Trophoblast cell (in vitro differentiated cells and primary cell): ENCODE measurements at regions not wholly inside any gene's neighbourhood (a gene's known extent, or its start where the extent isn't known, plus 50 kb on each side); places are given as distances from the start of the nearest gene placed in this dataset.
"Not testable (repeated sequence)": the region's sequence is repeated elsewhere in the genome, so short reads cannot be mapped to it uniquely, and the experiment has no call there.

Experiments
- DNase-seq, 2 donors: peaks; one replicate each; pipeline ENCODE4 v3.0.0-alpha.2; 2016
- H2AFZ ChIP-seq: 2 replicates; pipeline ENCODE4 v1.6.1; 2013; ENCODE audit warnings: low read length, moderate library complexity, mild to moderate bottlenecking; ENCODE audit not compliant: insufficient read depth, poor library complexity
- H2AK5ac ChIP-seq: 2 replicates; pipeline ENCODE4 v1.6.1; 2013; ENCODE audit warnings: mild to moderate bottlenecking, low read length
- H2BK120ac ChIP-seq: 2 replicates; pipeline ENCODE4 v1.6.1; 2013; ENCODE audit warnings: low read length, mild to moderate bottlenecking, moderate library complexity; ENCODE audit not compliant: insufficient read depth, poor library complexity
- H2BK12ac ChIP-seq: 2 replicates; pipeline ENCODE4 v1.6.1; 2013; ENCODE audit warnings: mild to moderate bottlenecking, low read length, moderate library complexity
- H2BK5ac ChIP-seq: 2 replicates; pipeline ENCODE4 v1.6.1; 2013; ENCODE audit warnings: low read length, low read depth, moderate library complexity, mild to moderate bottlenecking; ENCODE audit not compliant: poor library complexity
- H3K14ac ChIP-seq: 2 replicates; pipeline ENCODE4 v1.6.1; 2013; ENCODE audit warnings: mild to moderate bottlenecking, low read length
- H3K18ac ChIP-seq: 2 replicates; pipeline ENCODE4 v1.6.1; 2013; ENCODE audit warnings: mild to moderate bottlenecking, low read length
- H3K23ac ChIP-seq: 2 replicates; pipeline ENCODE4 v1.6.1; 2013; ENCODE audit warnings: low read length
- H3K27ac ChIP-seq: 2 replicates; pipeline ENCODE4 v1.5.1; 2013; ENCODE audit warnings: low read depth, mild to moderate bottlenecking, inconsistent platforms, low read length, moderate library complexity
- H3K27me3 ChIP-seq: 2 replicates; pipeline ENCODE4 v1.6.1; 2013; ENCODE audit warnings: inconsistent platforms, mild to moderate bottlenecking, low read length, moderate library complexity; ENCODE audit not compliant: insufficient read depth
- H3K36me3 ChIP-seq, 2 experiments: 1 replicate in 1 of 2; 2 replicates in 1 of 2; pipeline ENCODE4 v1.6.1; 2013; ENCODE audit warnings: low read length in 2 of 2, mild to moderate bottlenecking in 2 of 2, moderate library complexity in 1 of 2; ENCODE audit not compliant: insufficient read depth in 2 of 2, control insufficient read depth in 1 of 2
- H3K4ac ChIP-seq: 2 replicates; pipeline ENCODE4 v1.6.1; 2013; ENCODE audit warnings: low read depth, mild to moderate bottlenecking, low read length, moderate library complexity
- H3K4me1 ChIP-seq, 2 experiments: 1 replicate in 1 of 2; 2 replicates in 1 of 2; pipeline ENCODE4 v1.6.1; 2013; ENCODE audit warnings: low read length in 2 of 2, mild to moderate bottlenecking in 2 of 2, moderate library complexity in 1 of 2; ENCODE audit not compliant: insufficient read depth in 2 of 2, control insufficient read depth in 1 of 2
- H3K4me2 ChIP-seq: 2 replicates; pipeline ENCODE4 v1.6.1; 2013; ENCODE audit warnings: inconsistent platforms, mild to moderate bottlenecking, low read length, moderate library complexity
- H3K4me3 ChIP-seq: 2 replicates; pipeline ENCODE4 v1.5.1; 2013; ENCODE audit warnings: mild to moderate bottlenecking, low read depth, low read length, inconsistent platforms
- H3K79me1 ChIP-seq: one replicate; pipeline ENCODE4 v1.6.1; 2013; ENCODE audit warnings: low read length
- H3K79me2 ChIP-seq: 2 replicates; pipeline ENCODE4 v1.6.1; 2013; ENCODE audit warnings: low read length, mild to moderate bottlenecking; ENCODE audit not compliant: control insufficient read depth, insufficient read depth, poor library complexity
- H3K9ac ChIP-seq: 2 replicates; pipeline ENCODE4 v1.6.1; 2013; ENCODE audit warnings: mild to moderate bottlenecking, low read length
- H3K9me3 ChIP-seq: 2 replicates; pipeline ENCODE4 v1.6.1; 2013; ENCODE audit warnings: low read depth, mild to moderate bottlenecking, control low read depth, inconsistent platforms, low read length; ENCODE audit not compliant: insufficient read depth
- H4K12ac ChIP-seq: 2 replicates; pipeline ENCODE4 v1.6.1; 2013; ENCODE audit warnings: low read depth, mild to moderate bottlenecking, low read length, moderate library complexity
- H4K8ac ChIP-seq: 2 replicates; pipeline ENCODE4 v1.6.1; 2013; ENCODE audit warnings: low read depth, mild to moderate bottlenecking, low read length, moderate library complexity
- H4K91ac ChIP-seq: one replicate; pipeline ENCODE4 v1.6.1; 2013; ENCODE audit warnings: low read depth, mild to moderate bottlenecking, low read length, moderate library complexity
- WGBS: extraction: QIAGEN DNeasy Blood & Tissue Kit; methylation state at CpG from one replicate; pipeline ENCODE4 v1.1.7; 2013; ENCODE audit warnings: missing lambda C conversion rate; ENCODE audit not compliant: insufficient read length, insufficient coverage; ENCODE audit errors: extremely low coverage; 5-methylcytosine and 5-hydroxymethylcytosine counted together

DNA sequence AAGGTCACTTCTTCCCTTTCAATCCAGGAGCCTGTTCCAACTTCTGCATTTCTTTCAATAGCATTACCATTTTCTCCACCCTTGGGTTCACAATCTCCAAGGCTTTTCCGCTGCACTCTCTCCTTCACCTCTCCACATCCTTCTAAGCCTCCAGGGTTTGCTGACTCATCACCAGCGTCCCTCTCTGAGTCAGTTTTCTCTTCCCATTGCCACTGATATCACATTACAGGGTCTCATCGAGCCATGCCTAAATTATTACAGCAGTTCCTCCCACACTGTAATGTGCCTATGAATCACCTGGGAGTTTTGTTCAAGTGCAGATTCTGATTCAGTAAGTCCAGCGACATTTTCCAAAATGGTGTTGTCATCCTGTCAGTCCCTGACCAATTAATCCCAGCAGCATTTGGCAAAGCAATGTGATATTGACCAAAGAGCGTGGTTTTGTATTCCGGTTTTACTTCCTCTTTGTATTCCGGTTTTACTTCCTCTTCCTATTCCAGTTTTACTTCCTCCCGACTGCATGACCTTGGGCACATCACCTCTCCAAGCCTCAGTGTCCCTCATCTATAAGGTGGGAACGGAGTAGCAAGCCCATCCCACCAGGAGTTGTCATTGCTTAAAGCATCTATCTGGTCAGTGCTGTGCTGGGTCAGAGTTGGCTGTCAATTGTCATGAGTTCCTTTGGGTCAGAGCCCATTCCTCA lies 208.3 kb upstream of the NBPF12 start:
- not testable (repeated sequence) for H3K27me3 ChIP-seq, H4K91ac ChIP-seq, H3K14ac ChIP-seq, H2BK5ac ChIP-seq, H3K79me2 ChIP-seq, H3K4ac ChIP-seq, H4K12ac ChIP-seq, H3K27ac ChIP-seq, H3K18ac ChIP-seq, H3K36me3 ChIP-seq, H2BK120ac ChIP-seq, H3K9ac ChIP-seq, H3K4me3 ChIP-seq, H2AK5ac ChIP-seq, H2AFZ ChIP-seq, H4K8ac ChIP-seq, H3K9me3 ChIP-seq, H3K79me1 ChIP-seq, H3K23ac ChIP-seq, H3K4me2 ChIP-seq, H2BK12ac ChIP-seq, DNase-seq, H3K4me1 ChIP-seq
- WGBS, result no CpG with 5 or more reads among the region's 9 CpGs

DNA sequence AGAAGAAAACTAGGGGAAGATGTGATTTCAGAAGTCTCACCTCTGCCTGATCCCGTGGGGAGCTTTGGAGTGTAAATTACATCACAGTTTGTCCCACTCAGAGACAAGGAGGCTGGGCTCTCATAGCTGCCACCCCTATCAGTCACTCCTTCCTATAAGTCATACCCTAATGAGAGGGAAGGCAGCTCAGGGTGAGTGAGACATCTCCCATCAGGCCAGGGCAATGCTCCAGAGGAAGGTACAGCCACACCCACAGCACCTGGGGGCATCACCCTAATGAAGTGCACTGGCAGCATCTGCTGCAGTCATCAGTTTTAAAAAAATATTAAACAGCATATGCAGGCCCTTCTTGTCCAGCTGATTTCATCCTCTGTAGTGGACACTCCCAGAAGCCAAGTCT lies 223.1 kb upstream of the NBPF12 start:
- H3K27ac ChIP-seq, H3K79me1 ChIP-seq, H3K9ac ChIP-seq, H3K14ac ChIP-seq, DNase-seq, H4K91ac ChIP-seq, H2BK5ac ChIP-seq, H3K9me3 ChIP-seq, H3K4me3 ChIP-seq, H4K8ac ChIP-seq, H3K23ac ChIP-seq, H4K12ac ChIP-seq, H2AFZ ChIP-seq, H2BK120ac ChIP-seq, H2AK5ac ChIP-seq, H3K79me2 ChIP-seq, H3K18ac ChIP-seq, H3K4me1 ChIP-seq, H3K4ac ChIP-seq, H3K4me2 ChIP-seq, H2BK12ac ChIP-seq, H3K36me3 ChIP-seq, H3K27me3 ChIP-seq: not testable (repeated sequence)
- no CpG with 5 or more reads among the region's 1 CpG for WGBS

DNA sequence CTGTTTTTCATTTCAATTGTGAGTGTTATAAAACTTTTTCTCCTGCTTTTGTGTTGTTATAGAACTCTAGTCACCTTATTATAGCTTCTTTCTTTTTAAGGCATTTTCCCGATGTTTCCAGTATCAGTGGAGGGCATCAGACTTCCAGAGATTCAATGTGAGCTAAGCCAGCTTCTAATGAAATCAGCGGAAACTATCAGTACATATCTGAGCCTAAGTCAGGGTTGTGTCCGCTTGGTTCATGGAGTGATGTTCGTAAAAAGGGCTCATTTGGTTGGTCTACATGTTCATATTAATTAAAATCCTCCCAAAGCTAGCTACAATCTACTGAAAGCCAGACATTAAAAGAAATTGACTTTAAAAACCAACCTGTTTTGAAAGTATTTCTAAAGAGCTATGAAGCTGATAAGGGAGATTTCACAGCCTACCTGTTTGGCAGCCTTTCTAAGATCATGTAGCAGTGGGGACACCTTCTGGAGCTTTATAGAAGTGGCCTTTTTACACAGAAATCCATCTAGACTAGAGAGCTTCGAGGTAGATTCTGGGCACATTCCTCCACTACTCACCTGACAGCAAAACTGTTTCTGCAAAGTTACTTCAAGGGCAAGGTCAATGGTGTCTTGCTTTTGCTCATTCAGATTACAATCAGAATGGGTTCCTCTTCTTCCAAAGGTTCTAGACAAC lies 227.1 kb upstream of the NBPF12 start:
- H4K8ac ChIP-seq, H3K14ac ChIP-seq, H3K9ac ChIP-seq, H2BK5ac ChIP-seq, H3K18ac ChIP-seq, H3K23ac ChIP-seq, H4K12ac ChIP-seq, H3K4me3 ChIP-seq, H2BK12ac ChIP-seq, H2AFZ ChIP-seq, H4K91ac ChIP-seq, H3K79me2 ChIP-seq, H3K79me1 ChIP-seq, H3K4me2 ChIP-seq, H3K9me3 ChIP-seq, H3K27ac ChIP-seq, H3K4me1 ChIP-seq, H3K36me3 ChIP-seq, H2AK5ac ChIP-seq, H3K27me3 ChIP-seq, H2BK120ac ChIP-seq, H3K4ac ChIP-seq: not testable (repeated sequence)
- no CpG with 5 or more reads among the region's 5 CpGs for WGBS
- DNase-seq, result peak; percentile 10 to 72

DNA sequence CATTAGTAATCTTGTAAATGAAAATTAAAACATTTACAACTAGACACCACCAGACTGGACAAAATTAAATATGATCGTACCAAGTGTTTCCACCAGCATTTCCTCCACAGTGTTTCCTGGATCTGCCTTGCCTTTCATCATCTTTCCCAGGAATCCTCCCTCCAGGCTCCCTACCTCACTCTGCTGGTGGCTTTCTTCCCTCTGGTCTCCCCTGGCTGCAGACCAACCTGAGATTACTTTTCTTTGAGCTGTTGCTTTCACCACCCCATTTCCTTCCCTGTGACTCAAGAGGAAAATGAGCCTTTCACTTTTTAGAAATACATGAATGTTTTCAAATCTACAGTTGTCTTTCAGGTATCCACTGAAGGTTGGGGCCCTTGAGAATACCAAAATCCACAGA lies 228.8 kb upstream of the NBPF12 start:
- not testable (repeated sequence) for H2BK120ac ChIP-seq, H3K23ac ChIP-seq, H3K27ac ChIP-seq, H2AK5ac ChIP-seq, H3K79me1 ChIP-seq, H4K91ac ChIP-seq, H2BK5ac ChIP-seq, H2BK12ac ChIP-seq, H3K36me3 ChIP-seq, H3K14ac ChIP-seq, H3K9me3 ChIP-seq, H3K27me3 ChIP-seq, H4K8ac ChIP-seq, H3K4ac ChIP-seq, H3K4me2 ChIP-seq, H3K4me1 ChIP-seq, H3K79me2 ChIP-seq, H3K9ac ChIP-seq, H3K18ac ChIP-seq, H2AFZ ChIP-seq, H4K12ac ChIP-seq, H3K4me3 ChIP-seq, DNase-seq
- WGBS, result no CpG with 5 or more reads among the region's 1 CpG
